Amniotic stem cell (primary cell): ENCODE measurements at regions not wholly inside any gene's neighbourhood (a gene's known extent, or its start where the extent isn't known, plus 50 kb on each side); places are given as distances from the start of the nearest gene placed in this dataset.
A peak's percentile ranks its signal among the peaks of the same experiment; 100 is the strongest.

Experiments used
- DNase-seq: peaks from one replicate; lab custom pipeline; 2025; lab: John Stamatoyannopoulos, UW

GRCh38 chr4:125808570-125808969 lies 493.8 kb downstream of the FAT4 start:
- DNase-seq, result no peak

GRCh38 chr4:125811892-125812291 lies 497.1 kb downstream of the FAT4 start:
- DNase-seq, result no peak

GRCh38 chr4:125826801-125827695 lies 512.3 kb downstream of the FAT4 start:
- no peak for DNase-seq

GRCh38 chr4:125827696-125828052 lies 512.9 kb downstream of the FAT4 start:
- no peak for DNase-seq

GRCh38 chr4:125828346-125828745 lies 513.6 kb downstream of the FAT4 start:
- no peak for DNase-seq

GRCh38 chr4:125832161-125832560 lies 517.4 kb downstream of the FAT4 start:
- DNase-seq, result no peak

GRCh38 chr4:125836597-125837195 lies 521.9 kb downstream of the FAT4 start:
- no peak for DNase-seq

- no peak for DNase-seq
Measured at GRCh38 chr4:125837493-125838201, 522.9 kb downstream of the FAT4 start.

- DNase-seq, result no peak
Measured at GRCh38 chr4:125838202-125838601, 523.4 kb downstream of the FAT4 start.

GRCh38 chr4:125838924-125839323 lies 524.2 kb downstream of the FAT4 start:
- DNase-seq, result no peak

GRCh38 chr4:125843947-125844346 lies 529.2 kb downstream of the FAT4 start:
- DNase-seq, result no peak

GRCh38 chr4:125847518-125847917 lies 532.8 kb downstream of the FAT4 start:
- DNase-seq, result no peak

- peak; percentile 19 for DNase-seq
Measured at GRCh38 chr4:125849869-125850268, 535.1 kb downstream of the FAT4 start.

GRCh38 chr4:125891597-125892258 lies 577.0 kb downstream of the FAT4 start:
- peak; percentile 81 for DNase-seq

- DNase-seq, result no peak
Measured at GRCh38 chr4:125904802-125905201, 590.0 kb downstream of the FAT4 start.

GRCh38 chr4:125911058-125911457 lies 596.3 kb downstream of the FAT4 start:
- no peak for DNase-seq

GRCh38 chr4:125911481-125911880 lies 596.7 kb downstream of the FAT4 start:
- DNase-seq, result no peak

- DNase-seq, result no peak
Measured at GRCh38 chr4:125917559-125917958, 602.8 kb downstream of the FAT4 start.

- DNase-seq, result no peak
Measured at GRCh38 chr4:125928652-125929051, 613.9 kb downstream of the FAT4 start.

- no peak for DNase-seq
Measured at GRCh38 chr4:125938541-125938940, 623.8 kb downstream of the FAT4 start.

GRCh38 chr4:125940426-125940825 lies 625.7 kb downstream of the FAT4 start:
- no peak for DNase-seq

- no peak for DNase-seq
Measured at GRCh38 chr4:125944966-125945365, 630.2 kb downstream of the FAT4 start.
